EL (cell line): ENCODE measurements at regions not wholly inside any gene's neighbourhood (a gene's known extent, or its start where the extent isn't known, plus 50 kb on each side); places are given as distances from the start of the nearest gene placed in this dataset.
"Not testable (repeated sequence)": the region's sequence is repeated elsewhere in the genome, so short reads cannot be mapped to it uniquely, and the experiment has no call there.

Experiments used
- DNase-seq: peaks from one replicate; pipeline ENCODE4 v3.0.0-alpha.2; 2016

DNA sequence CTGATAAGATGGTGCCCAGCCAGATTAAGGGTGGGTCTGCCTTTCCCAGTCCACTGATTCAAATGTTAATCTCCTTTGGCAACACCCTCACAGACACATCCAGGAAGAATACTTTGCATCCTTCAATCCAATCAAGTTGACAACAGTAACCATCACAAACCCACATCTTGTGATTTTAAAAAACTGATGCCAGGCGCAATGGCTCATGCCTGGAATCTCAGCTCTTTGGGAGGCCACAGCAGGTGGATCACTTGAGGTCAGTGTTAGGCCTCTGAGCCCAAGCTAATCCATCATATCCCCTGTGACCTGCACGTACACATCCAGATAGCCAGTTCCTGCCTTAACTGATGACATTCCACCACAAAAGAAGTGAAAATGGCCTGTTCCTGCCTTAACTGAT lies 74.9 kb upstream of the ZNF462 start:
- not testable (repeated sequence) for DNase-seq

DNA sequence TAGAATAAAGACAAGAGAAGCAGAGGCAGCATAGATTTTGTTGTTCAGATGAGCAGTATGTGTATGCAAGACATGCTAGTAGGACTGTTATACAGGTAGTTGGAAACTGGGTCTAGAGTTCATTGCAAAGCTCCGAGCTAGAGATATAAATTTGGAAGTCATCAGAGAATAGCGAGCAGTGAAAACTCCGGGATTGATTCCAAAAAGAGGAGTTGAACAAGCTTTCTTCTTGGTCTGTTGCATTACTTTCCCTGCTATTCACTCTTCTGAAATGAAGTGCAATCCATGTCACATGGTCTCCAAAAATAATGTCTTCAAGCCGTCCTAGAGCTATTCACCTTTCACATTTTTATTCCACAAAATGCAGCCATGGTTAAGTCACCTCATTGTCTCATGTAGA lies 67.9 kb upstream of the ZNF462 start:
- DNase-seq = no peak

- peak; percentile 40 for DNase-seq
Measured at GRCh38 chr9:106796771-106797170, 66.2 kb upstream of the ZNF462 start.

DNA sequence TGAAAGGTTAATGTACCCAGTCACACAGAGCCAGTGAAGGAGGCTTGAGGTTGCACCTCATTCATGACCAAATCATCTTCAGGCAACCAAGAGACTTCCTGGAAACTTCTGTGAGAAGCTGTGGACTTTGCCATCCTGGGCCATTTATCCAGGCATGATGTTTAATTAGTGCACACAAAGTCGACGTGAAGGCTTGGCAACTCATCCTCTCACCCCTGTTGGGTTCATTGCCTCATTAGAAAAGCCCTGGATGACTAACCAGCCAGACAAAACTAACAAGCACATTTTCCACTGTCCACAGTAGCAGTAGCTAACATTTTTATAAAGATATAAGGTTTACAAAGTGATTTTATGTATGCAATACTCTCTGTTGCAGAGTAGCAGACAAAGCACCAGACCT lies 65.7 kb upstream of the ZNF462 start:
- DNase-seq = peak; percentile 42

DNA sequence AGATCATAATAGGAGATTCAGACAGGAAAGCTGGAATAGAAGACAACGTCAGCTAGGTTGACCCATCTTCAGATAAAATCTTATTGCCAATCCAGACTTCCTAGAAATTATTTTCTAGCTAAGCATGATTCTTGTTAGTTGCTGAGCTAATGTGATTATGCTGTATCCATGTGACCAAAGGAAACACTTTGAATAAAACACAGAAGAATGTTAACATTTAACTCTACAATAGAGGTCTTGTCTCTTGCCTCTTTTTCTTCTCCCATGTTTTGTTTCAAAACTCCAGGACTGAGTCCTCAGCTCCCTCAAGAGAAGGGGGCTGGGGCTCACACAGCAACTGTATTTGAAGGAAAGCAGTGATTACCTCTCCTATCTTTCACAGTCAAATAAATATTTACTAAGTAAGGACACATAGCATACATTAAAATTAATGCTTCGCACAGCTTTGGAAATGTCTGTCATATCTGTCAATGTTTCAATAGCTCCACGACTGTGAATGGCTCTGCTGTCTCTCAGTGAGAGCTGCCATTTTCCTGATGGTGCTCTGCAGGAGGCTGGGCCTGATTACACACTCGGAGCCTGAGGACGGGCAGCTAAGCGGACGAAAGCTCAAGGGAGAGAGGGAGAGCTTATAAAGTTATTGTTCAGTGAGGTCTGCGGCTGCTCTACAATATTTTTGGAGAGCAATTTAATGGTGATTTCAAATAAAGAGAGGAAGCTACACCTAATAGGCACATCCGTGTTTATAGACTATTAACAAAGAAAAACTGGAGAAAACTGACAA lies 64.8 kb upstream of the ZNF462 start:
- DNase-seq = no peak

GRCh38 chr9:106799152-106799551 lies 63.8 kb upstream of the ZNF462 start:
- DNase-seq = peak; percentile 92

- DNase-seq = peak; percentile 45
Measured at GRCh38 chr9:106800701-106801270, 62.2 kb upstream of the ZNF462 start.

GRCh38 chr9:106801816-106802215 lies 61.1 kb upstream of the ZNF462 start:
- DNase-seq = peak; percentile 12
